ENCODE measurements at regions not wholly inside any gene's neighbourhood (a gene's known extent, or its start where the extent isn't known, plus 50 kb on each side); places are given as distances from the start of the nearest gene placed in this dataset.

GRCh38 chr16:60331168-60331567 lies 1597.1 kb upstream of the GOT2 start:
- no peak for TF ChIP-seq TBL1XR1 (IDR thresholded peaks at IDR 0.05; ENCODE audit: low read depth, low read length)
- TF ChIP-seq CEBPB (IDR thresholded peaks at IDR 0.05; ENCODE audit: borderline replicate concordance in 1 of 2, low read depth in 2 of 2, low read length in 2 of 2) = no peak
